GM23338 (cell line): ENCODE measurements at regions not wholly inside any gene's neighbourhood (a gene's known extent, or its start where the extent isn't known, plus 50 kb on each side); places are given as distances from the start of the nearest gene placed in this dataset.

Source experiments
- ATAC-seq: fragments of 200-7000 bp; cut with Tn5 transposase; 3 replicates; pipeline ENCODE4 v1.9.1; 2020
- DNase-seq: peaks from one replicate; pipeline ENCODE4 v3.0.0-alpha.2; 2015; ENCODE audit warnings: low spot score
- H2AFZ ChIP-seq: fragments of 200-600 bp; sonication (generic); 2 replicates; pipeline ENCODE4 v1.8.0; 2016; ENCODE audit warnings: antibody characterized with exemption, mild to moderate bottlenecking, moderate library complexity
- H3F3A ChIP-seq: fragments of 200-600 bp; sonication (generic); replicated peaks from 2 replicates; pipeline ENCODE4 v1.8.0; 2017; ENCODE audit warnings: antibody characterized with exemption, mixed run types, low read depth
- H3K27ac ChIP-seq: fragments of 200-600 bp; sonication (generic); 2 replicates; pipeline ENCODE4 v1.6.1; 2016; ENCODE audit warnings: low read depth
- H3K27me3 ChIP-seq: fragments of 200-600 bp; sonication (generic); 2 replicates; pipeline ENCODE4 v1.8.0; 2016; ENCODE audit warnings: mild to moderate bottlenecking, mixed run types, moderate library complexity; ENCODE audit not compliant: insufficient read depth
- H3K36me3 ChIP-seq: fragments of 200-600 bp; sonication (generic); 2 replicates; pipeline ENCODE4 v1.8.0; 2016; ENCODE audit warnings: mild to moderate bottlenecking; ENCODE audit not compliant: insufficient read depth
- H3K4me1 ChIP-seq: fragments of 200-600 bp; sonication (generic); 2 replicates; pipeline ENCODE4 v1.8.0; 2016; ENCODE audit warnings: mild to moderate bottlenecking, moderate library complexity; ENCODE audit not compliant: insufficient read depth
- H3K4me2 ChIP-seq: fragments of 200-600 bp; sonication (generic); 2 replicates; pipeline ENCODE4 v1.7.1; 2017; ENCODE audit warnings: mixed run types
- H3K4me3 ChIP-seq: fragments of 200-600 bp; sonication (generic); 2 replicates; pipeline ENCODE4 v1.6.1; 2016; ENCODE audit warnings: mixed run types
- H3K79me2 ChIP-seq: fragments of 200-600 bp; sonication (generic); replicated peaks from 2 replicates; pipeline ENCODE4 v1.8.0; 2017; ENCODE audit warnings: mild to moderate bottlenecking; ENCODE audit not compliant: insufficient read depth
- H3K9me2 ChIP-seq: fragments of 200-600 bp; sonication (generic); 2 replicates; pipeline ENCODE4 v1.8.0; 2017; ENCODE audit not compliant: insufficient read depth
- H4K20me1 ChIP-seq: fragments of 200-600 bp; sonication (generic); replicated peaks from 2 replicates; pipeline ENCODE4 v1.8.0; 2017; ENCODE audit warnings: mild to moderate bottlenecking; ENCODE audit not compliant: insufficient read depth
- H3K27ac Mint-ChIP-seq: 2 replicates; pipeline ENCODE4 v1.8.0; 2020; ENCODE audit warnings: inconsistent platforms, mild to moderate bottlenecking, moderate library complexity, mixed read lengths
- H3K27me3 Mint-ChIP-seq: 3 replicates; pipeline ENCODE4 v1.8.0; 2022; ENCODE audit warnings: low read depth, mild to moderate bottlenecking, moderate library complexity, mixed read lengths, inconsistent platforms; ENCODE audit not compliant: insufficient read depth, poor library complexity
- H3K36me3 Mint-ChIP-seq: 3 replicates; pipeline ENCODE4 v1.8.0; 2021; ENCODE audit warnings: low read depth, mild to moderate bottlenecking, inconsistent platforms, moderate library complexity, mixed read lengths
- H3K4me1 Mint-ChIP-seq: 3 replicates; pipeline ENCODE4 v1.8.0; 2020; ENCODE audit warnings: mild to moderate bottlenecking, inconsistent platforms, mixed read lengths
- H3K4me3 Mint-ChIP-seq: 3 replicates; pipeline ENCODE4 v1.8.0; 2021; ENCODE audit warnings: moderate library complexity, mild to moderate bottlenecking, inconsistent platforms, mixed read lengths
- H3K9me3 Mint-ChIP-seq: 3 replicates; pipeline ENCODE4 v1.8.0; 2020; ENCODE audit warnings: moderate library complexity, mild to moderate bottlenecking, inconsistent platforms, mixed read lengths
- CREB1 ChIP-seq: fragments of 250-450 bp; sonication (Bioruptor Pico); IDR thresholded peaks from 2 replicates; pipeline ENCODE4 v1.5.0; 2020; ENCODE audit warnings: low read depth, mild to moderate bottlenecking, moderate library complexity
- CTCF ChIP-seq, 2 experiments: fragments of 200-600 bp in 1 of 2; sonication (generic) in 1 of 2; conservative IDR thresholded peaks; 2 replicates each; pipeline versions ENCODE4 v1.5.1 to v1.6.1; 2016 to 2017; ENCODE audit warnings: antibody characterized with exemption in 2 of 2, low read depth in 2 of 2, mild to moderate bottlenecking in 2 of 2, moderate library complexity in 1 of 2
- ETS1 ChIP-seq: IDR thresholded peaks from 2 replicates; pipeline ENCODE4 v1.6.1; 2016; ENCODE audit warnings: antibody characterized with exemption
- EZH2 ChIP-seq: fragments of 200-600 bp; sonication (generic); IDR thresholded peaks from one replicate; pipeline ENCODE4 v1.8.0; 2017; ENCODE audit warnings: antibody characterized with exemption, mild to moderate bottlenecking, low read depth; ENCODE audit not compliant: unreplicated experiment
- EZH2phosphoT487 ChIP-seq: fragments of 200-600 bp; sonication (generic); IDR thresholded peaks from one replicate; pipeline ENCODE4 v1.8.1; 2018; ENCODE audit warnings: antibody characterized with exemption; ENCODE audit not compliant: unreplicated experiment
- JUNB ChIP-seq: IDR thresholded peaks from one replicate; pipeline ENCODE4 v1.6.1; 2016; ENCODE audit warnings: antibody characterized with exemption; ENCODE audit not compliant: unreplicated experiment
- NANOG ChIP-seq: IDR thresholded peaks from 2 replicates; pipeline ENCODE4 v1.6.1; 2016; ENCODE audit warnings: antibody characterized with exemption, borderline replicate concordance
- POLR2AphosphoS5 ChIP-seq: IDR thresholded peaks from 2 replicates; pipeline ENCODE4 v1.6.1; 2016; ENCODE audit warnings: antibody characterized with exemption, low read depth
- REST ChIP-seq: IDR thresholded peaks from one replicate; pipeline ENCODE4 v1.6.1; 2018; ENCODE audit warnings: antibody characterized with exemption; ENCODE audit not compliant: unreplicated experiment
- STAT1 ChIP-seq: IDR thresholded peaks from one replicate; pipeline ENCODE4 v1.6.1; 2016; ENCODE audit warnings: antibody characterized with exemption; ENCODE audit not compliant: unreplicated experiment
- ZNF114 ChIP-seq: fragments of 250-450 bp; sonication (Bioruptor Pico); IDR thresholded peaks from 2 replicates; pipeline ENCODE4 v1.5.0; 2020; ENCODE audit warnings: mild to moderate bottlenecking, moderate library complexity
- ZNF331 ChIP-seq: fragments of 250-450 bp; sonication (Bioruptor Pico); IDR thresholded peaks from 2 replicates; pipeline ENCODE4 v1.5.0; 2020; ENCODE audit warnings: low read depth, mild to moderate bottlenecking, moderate library complexity
- ZNF462 ChIP-seq: fragments of 250-450 bp; sonication (Bioruptor Pico); IDR thresholded peaks from 2 replicates; pipeline ENCODE4 v1.5.0; 2020; ENCODE audit warnings: mild to moderate bottlenecking, moderate library complexity

GRCh38 chr14:38724621-38725020, 378.4 kb downstream of the SEC23A start:
- peaks cover 4% of the 10 kb centered on the region for H3K27me3 Mint-ChIP-seq
- Histone ChIP-seq H3K79me2 (no peaks in the 10 kb centered on the region), H3K27ac (no peak overlapping the region), H2AFZ (no peak overlapping the region), H4K20me1 (no peaks in the 10 kb centered on the region), H3K27me3 (no peaks in the 10 kb centered on the region), H3K4me3 (no peak overlapping the region), H3F3A (no peaks in the 10 kb centered on the region), H3K4me1 (no peaks in the 10 kb centered on the region), H3K9me2 (no peaks in the 10 kb centered on the region), H3K36me3 (no peaks in the 10 kb centered on the region), H3K4me2 (no peak overlapping the region)
- TF ChIP-seq ZNF114: no peak
- TF ChIP-seq ETS1: no peak
- no peak for TF ChIP-seq ZNF462 (CRISPR knock-in tag)
- TF ChIP-seq EZH2phosphoT487: no peak
- TF ChIP-seq STAT1: no peak
- no peak for TF ChIP-seq ZNF331 (CRISPR knock-in tag)
- TF ChIP-seq CREB1 (CRISPR knock-in tag): no peak
- no peak for TF ChIP-seq NANOG
- no peak for TF ChIP-seq JUNB
- TF ChIP-seq POLR2AphosphoS5: no peak
- no peak for TF ChIP-seq REST
- TF ChIP-seq EZH2: no peak
- TF ChIP-seq CTCF (conservative IDR thresholded peaks at IDR 0.05; ENCODE audit: low read depth in 2 of 2): no peak
- DNase-seq (no peak), ATAC-seq (no peak)
- peaks cover 3% of the 10 kb centered on the region; the same call in 1 of the 3 replicates for H3K9me3 Mint-ChIP-seq
- H3K4me1 Mint-ChIP-seq: peaks cover 4% of the 10 kb centered on the region; the same call in 2 of the 3 replicates
- no peak overlapping the region for H3K4me3 Mint-ChIP-seq
- no peak overlapping the region for H3K27ac Mint-ChIP-seq
- no peaks in the 10 kb centered on the region for H3K36me3 Mint-ChIP-seq
